ENCODE measurements at regions not wholly inside any gene's neighbourhood (a gene's known extent, or its start where the extent isn't known, plus 50 kb on each side); places are given as distances from the start of the nearest gene placed in this dataset.

GRCh38 chr2:49794396-49794795, 640.1 kb upstream of the FSHR start:
- no peaks in the 10 kb centered on the region for H4K20me1 ChIP-seq (ENCODE audit: control insufficient read depth, insufficient read depth)
- H3K4me3 ChIP-seq: no peak overlapping the region
- FAIRE-seq: no peak
- H3K36me3 ChIP-seq (ENCODE audit: control insufficient read depth in 2 of 2, insufficient read depth in 2 of 2, low read length in 1 of 2): no peaks in the 10 kb centered on the region
- ATAC-seq: no peak
- SMC1A ChIA-PET (ENCODE audit: uncharacterized antibody, unreplicated experiment): no interaction called here
- H3K27ac ChIP-seq (ENCODE audit: control insufficient read depth, insufficient read depth): no peak overlapping the region
- no TSS peak for BruUV-seq (replicated peaks)
- in situ Hi-C loops (cut with MboI): no loop called here
- POLR2A ChIA-PET: no interaction called here
- 60% methylated on average over 2 of the region's 2 CpGs for WGBS (ENCODE audit: insufficient coverage, insufficient replicate concordance, low lambda C conversion rate, missing lambda C conversion rate)
- no peak overlapping the region for H3K4me2 ChIP-seq (ENCODE audit: control insufficient read depth, insufficient read depth)
- CTCF ChIA-PET: no interaction called here
- H3K9ac ChIP-seq (ENCODE audit: control insufficient read depth, insufficient read depth, low read length): no peak overlapping the region
- H3K4me1 ChIP-seq (ENCODE audit: control insufficient read depth, insufficient read depth, low read length): no peaks in the 10 kb centered on the region
- TF ChIP-seq POLR2AphosphoS2 (IDR thresholded peaks at IDR 0.05; ENCODE audit: low read depth, low read length): no peak
- TF ChIP-seq SMAD1 (IDR thresholded peaks at IDR 0.05; ENCODE audit: low read depth, partially characterized antibody): no peak
- TF ChIP-seq HCFC1 (IDR thresholded peaks at IDR 0.05; ENCODE audit: low read length): no peak
- no peak for TF ChIP-seq POU2F2 (IDR thresholded peaks at IDR 0.05; ENCODE audit: borderline replicate concordance, low read depth, low read length)
- TF ChIP-seq IRF5 (IDR thresholded peaks at IDR 0.05; ENCODE audit: borderline replicate concordance): no peak
- TF ChIP-seq, protein P1, sequence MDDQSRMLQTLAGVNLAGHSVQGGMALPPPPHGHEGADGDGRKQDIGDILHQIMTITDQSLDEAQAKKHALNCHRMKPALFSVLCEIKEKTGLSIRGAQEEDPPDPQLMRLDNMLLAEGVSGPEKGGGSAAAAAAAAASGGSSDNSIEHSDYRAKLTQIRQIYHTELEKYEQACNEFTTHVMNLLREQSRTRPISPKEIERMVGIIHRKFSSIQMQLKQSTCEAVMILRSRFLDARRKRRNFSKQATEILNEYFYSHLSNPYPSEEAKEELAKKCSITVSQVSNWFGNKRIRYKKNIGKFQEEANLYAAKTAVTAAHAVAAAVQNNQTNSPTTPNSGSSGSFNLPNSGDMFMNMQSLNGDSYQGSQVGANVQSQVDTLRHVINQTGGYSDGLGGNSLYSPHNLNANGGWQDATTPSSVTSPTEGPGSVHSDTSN (IDR thresholded peaks at IDR 0.05; ENCODE audit: insufficient replicate concordance, low read depth, low read length): no peak
- TF ChIP-seq BMI1 (IDR thresholded peaks at IDR 0.05; ENCODE audit: borderline replicate concordance): no peak
- TF ChIP-seq SPI1 (IDR thresholded peaks at IDR 0.05; ENCODE audit: borderline replicate concordance, insufficient read depth, low read depth, low read length): no peak
- no peak for TF ChIP-seq MYB (IDR thresholded peaks at IDR 0.05; ENCODE audit: borderline replicate concordance, low read depth, low read length)
- TF ChIP-seq POLR2AphosphoS5 (IDR thresholded peaks at IDR 0.05; ENCODE audit: low read length): no peak
- TF ChIP-seq SREBF1 (IDR thresholded peaks at IDR 0.05; ENCODE audit: low read length): no peak
- no peak for TF ChIP-seq ATF7 (IDR thresholded peaks at IDR 0.05; ENCODE audit: low read depth)
- TF ChIP-seq TCF3 (IDR thresholded peaks at IDR 0.05; ENCODE audit: borderline replicate concordance, insufficient read depth, low read depth, low read length): no peak
- TF ChIP-seq NR2F1 (conservative IDR thresholded peaks at IDR 0.05): no peak
- H3K79me2 ChIP-seq (ENCODE audit: control insufficient read depth, insufficient read depth, low read length): no peaks in the 10 kb centered on the region
- no peak for DNase-seq (ENCODE audit: low read depth, low spot score)
- RAD21 ChIA-PET (ENCODE audit: unreplicated experiment): no interaction called here
- intact Hi-C loops (cut with micrococcal nuclease; ENCODE audit: unreplicated experiment): no loop called here
- no peaks in the 10 kb centered on the region for H3K9me3 ChIP-seq (replicated peaks; ENCODE audit: control insufficient read depth, insufficient read depth, low read length)
- H2AFZ ChIP-seq (ENCODE audit: control insufficient read depth, low read depth, low read length): no peak overlapping the region
- no peaks in the 10 kb centered on the region; a peak in 1 of 4 replicates for H3K27me3 ChIP-seq (replicated peaks in 1 of 2; ENCODE audit: control insufficient read depth in 2 of 2, insufficient read depth in 2 of 2, low read length in 1 of 2)
